ENCODE measurements at regions not wholly inside any gene's neighbourhood (a gene's known extent, or its start where the extent isn't known, plus 50 kb on each side); places are given as distances from the start of the nearest gene placed in this dataset.
"Not testable (repeated sequence)": the region's sequence is repeated elsewhere in the genome, so short reads cannot be mapped to it uniquely, and the experiment has no call there.

DNA sequence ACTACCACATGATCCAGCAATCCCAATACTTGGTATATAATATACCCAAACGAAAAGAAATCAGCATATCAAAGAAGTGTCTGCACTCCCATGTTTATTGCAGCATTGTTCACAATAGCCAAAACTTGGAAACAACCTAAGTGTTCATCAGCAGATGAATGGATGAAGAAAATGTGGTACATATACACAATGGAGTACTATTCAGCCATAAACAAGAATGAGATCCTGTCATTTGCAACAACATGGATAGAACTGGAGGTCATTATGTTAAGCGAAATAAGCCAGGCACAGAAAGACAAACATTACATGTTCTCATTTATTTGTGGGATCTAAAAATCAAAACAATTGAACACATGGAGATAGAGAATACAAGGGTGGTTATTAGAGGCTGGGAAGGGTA lies 176.2 kb upstream of the CAND1 start:
- TF ChIP-seq, protein P1, sequence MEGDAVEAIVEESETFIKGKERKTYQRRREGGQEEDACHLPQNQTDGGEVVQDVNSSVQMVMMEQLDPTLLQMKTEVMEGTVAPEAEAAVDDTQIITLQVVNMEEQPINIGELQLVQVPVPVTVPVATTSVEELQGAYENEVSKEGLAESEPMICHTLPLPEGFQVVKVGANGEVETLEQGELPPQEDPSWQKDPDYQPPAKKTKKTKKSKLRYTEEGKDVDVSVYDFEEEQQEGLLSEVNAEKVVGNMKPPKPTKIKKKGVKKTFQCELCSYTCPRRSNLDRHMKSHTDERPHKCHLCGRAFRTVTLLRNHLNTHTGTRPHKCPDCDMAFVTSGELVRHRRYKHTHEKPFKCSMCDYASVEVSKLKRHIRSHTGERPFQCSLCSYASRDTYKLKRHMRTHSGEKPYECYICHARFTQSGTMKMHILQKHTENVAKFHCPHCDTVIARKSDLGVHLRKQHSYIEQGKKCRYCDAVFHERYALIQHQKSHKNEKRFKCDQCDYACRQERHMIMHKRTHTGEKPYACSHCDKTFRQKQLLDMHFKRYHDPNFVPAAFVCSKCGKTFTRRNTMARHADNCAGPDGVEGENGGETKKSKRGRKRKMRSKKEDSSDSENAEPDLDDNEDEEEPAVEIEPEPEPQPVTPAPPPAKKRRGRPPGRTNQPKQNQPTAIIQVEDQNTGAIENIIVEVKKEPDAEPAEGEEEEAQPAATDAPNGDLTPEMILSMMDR (IDR thresholded peaks at IDR 0.05): not testable (repeated sequence)
- TF ChIP-seq POLR2A (IDR thresholded peaks at IDR 0.05): not testable (repeated sequence)

All from Peyer's patch (tissue), 4 donors.